ENCODE measurements at regions not wholly inside any gene's neighbourhood (a gene's known extent, or its start where the extent isn't known, plus 50 kb on each side); places are given as distances from the start of the nearest gene placed in this dataset.

DNA sequence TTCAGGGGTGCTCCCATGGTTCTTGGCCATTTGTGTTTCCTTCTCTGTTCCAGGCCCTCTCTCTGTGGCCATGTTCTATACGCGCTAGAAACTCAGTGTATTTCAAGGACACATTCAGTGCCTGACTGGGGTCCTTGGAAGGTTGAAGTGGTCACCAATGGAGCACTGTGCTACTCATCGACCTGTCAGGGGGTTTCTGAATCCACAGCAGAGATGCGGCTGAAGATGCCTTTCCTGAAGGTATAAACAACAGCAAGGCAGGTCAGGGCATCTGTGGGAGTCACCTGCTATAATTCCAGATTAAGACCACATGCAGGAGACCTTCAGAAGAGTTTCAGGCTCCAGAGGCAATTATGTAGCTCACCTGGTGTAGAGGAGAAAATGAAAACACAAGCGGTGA lies 86.8 kb upstream of the MGMT start:
- DNase-seq (ENCODE audit: low read depth in 4 of 4, low spot score in 2 of 4) = no peak

- DNase-seq (ENCODE audit: low read depth in 4 of 4, low spot score in 2 of 4) = no peak
These were observed 85.3 kb upstream of the MGMT start for GRCh38 chr10:129381741-129382140.

- DNase-seq (ENCODE audit: low read depth in 4 of 4, low spot score in 2 of 4) = no peak
These were observed 84.6 kb upstream of the MGMT start for GRCh38 chr10:129382401-129382800.

DNA sequence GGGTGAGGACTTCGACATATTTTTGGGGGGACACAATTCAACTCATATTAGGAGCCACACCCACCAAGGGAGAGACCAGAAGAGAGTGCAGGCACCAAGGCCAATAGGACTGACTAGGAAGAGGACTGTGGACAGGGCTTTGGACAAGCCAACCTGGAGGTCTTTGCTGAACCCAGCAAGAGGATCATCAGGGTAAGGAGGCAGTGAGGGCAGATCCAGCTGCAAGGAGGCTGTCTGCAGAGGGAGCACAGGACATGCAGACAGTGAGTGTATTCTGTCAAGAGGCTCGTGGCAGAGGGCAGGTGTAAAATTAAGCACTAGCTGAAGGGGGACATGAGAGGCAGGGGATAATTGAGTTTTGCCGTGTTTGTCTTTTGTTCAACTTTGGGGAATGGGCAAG lies 83.4 kb upstream of the MGMT start:
- DNase-seq (ENCODE audit: low read depth in 4 of 4, low spot score in 2 of 4) = no peak

GRCh38 chr10:129385600-129385999 lies 81.4 kb upstream of the MGMT start:
- DNase-seq (ENCODE audit: low read depth in 4 of 4, low spot score in 2 of 4) = no peak

DNA sequence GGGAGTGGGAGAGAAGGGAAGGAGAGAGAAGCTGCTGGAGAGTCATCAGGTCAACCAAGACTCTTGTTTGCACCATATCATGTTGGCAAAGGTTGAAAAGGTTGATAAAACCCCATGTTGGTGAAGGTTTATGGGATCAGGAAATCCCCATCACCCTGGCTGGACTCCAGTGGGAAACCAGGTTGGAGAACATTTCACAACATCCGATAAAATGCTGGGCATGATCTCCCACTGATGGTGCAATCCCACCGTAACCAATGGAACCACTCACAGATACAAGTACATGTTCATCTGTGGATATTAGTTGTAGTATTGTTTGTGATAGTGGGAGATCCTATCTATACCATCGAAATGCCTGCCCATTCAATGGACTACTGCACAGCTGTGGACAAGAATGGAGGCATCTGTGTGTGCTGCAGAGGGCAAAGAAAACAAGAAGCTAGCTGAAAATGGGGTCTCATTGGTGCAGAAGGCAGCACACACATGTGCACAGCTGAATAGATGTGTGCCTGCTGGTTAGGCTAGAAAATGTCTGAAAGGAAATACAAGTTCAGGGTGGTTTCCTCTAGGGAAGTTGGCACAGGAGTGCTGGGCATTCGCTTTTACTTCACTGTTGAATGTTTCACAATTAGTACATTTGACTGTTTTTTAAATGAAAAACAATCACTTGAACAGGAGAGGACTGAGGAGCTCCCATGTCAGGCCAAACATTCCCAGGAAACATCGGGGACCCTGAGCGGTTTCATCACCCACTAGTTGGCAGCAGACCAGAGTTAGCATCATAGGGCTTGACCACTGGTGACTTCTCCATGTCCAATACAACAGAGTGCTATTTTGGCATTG lies 80.4 kb upstream of the MGMT start:
- DNase-seq (ENCODE audit: low read depth in 4 of 4, low spot score in 2 of 4) = no peak

DNA sequence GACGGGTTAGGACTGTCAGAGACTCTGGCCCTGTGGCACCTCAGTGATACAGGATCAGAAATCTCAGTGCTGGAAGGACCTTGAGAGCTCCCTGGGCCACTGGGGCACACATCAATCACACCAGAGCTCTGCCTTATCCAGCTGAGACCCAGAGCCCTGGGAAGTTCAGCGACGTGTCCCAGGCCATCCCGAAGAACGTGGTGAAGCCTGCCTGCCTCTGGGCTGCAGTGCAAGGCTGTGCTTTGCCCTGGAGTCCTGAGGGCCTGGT lies 79.8 kb upstream of the MGMT start:
- no peak for DNase-seq (ENCODE audit: low read depth in 4 of 4, low spot score in 2 of 4)

GRCh38 chr10:129388435-129388834 lies 78.6 kb upstream of the MGMT start:
- no peak for DNase-seq (ENCODE audit: low read depth in 4 of 4, low spot score in 2 of 4)

DNA sequence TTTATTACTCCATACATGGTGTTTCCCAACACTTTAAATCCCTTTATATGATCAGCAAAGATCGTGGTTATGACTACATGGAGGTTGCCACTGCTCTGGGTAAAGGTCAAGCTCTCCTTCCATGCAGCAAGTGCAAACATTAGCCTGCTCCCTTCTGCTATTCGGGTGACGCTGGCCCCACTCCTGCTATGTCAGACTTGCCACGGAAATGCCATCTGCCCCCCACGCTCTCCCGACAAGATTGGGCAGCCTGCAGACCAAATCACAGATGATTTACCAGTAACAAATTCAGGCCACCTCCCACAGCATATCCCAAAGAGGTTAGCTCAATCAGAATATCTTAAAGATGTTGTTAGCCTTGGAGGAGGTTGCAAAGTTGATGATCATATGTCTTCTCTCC lies 77.8 kb upstream of the MGMT start:
- DNase-seq (ENCODE audit: low read depth in 4 of 4, low spot score in 2 of 4) = no peak

GRCh38 chr10:129390147-129390546 lies 76.9 kb upstream of the MGMT start:
- no peak for DNase-seq (ENCODE audit: low read depth in 4 of 4, low spot score in 2 of 4)

GRCh38 chr10:129390726-129391125 lies 76.3 kb upstream of the MGMT start:
- DNase-seq (ENCODE audit: low read depth in 4 of 4, low spot score in 2 of 4) = no peak

- no peak for DNase-seq (ENCODE audit: low read depth in 4 of 4, low spot score in 2 of 4)
These were observed 75.6 kb upstream of the MGMT start for GRCh38 chr10:129391464-129391863.

GRCh38 chr10:129392855-129393254 lies 74.2 kb upstream of the MGMT start:
- no peak for DNase-seq (ENCODE audit: low read depth in 4 of 4, low spot score in 2 of 4)

DNA sequence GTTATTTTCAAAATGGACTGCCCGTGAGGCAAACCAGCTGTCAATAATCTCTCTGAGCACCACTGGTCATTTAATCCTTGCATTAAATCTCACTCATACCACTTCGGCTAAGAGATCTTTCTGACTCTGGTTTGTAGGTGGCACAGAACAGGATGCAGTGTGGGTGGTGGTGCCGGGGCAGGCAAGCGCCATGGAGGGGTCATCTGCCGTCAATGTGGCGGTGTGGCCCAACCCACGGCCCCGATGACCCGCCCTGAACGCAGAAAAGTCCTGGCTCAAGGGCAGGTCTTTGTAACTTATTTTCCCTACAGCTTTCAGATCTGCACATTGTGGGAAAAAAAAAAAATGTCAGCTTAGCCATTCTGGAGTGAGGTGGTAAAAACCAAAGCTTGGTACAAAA lies 73.2 kb upstream of the MGMT start:
- no peak for DNase-seq (ENCODE audit: low read depth in 4 of 4, low spot score in 2 of 4)

DNA sequence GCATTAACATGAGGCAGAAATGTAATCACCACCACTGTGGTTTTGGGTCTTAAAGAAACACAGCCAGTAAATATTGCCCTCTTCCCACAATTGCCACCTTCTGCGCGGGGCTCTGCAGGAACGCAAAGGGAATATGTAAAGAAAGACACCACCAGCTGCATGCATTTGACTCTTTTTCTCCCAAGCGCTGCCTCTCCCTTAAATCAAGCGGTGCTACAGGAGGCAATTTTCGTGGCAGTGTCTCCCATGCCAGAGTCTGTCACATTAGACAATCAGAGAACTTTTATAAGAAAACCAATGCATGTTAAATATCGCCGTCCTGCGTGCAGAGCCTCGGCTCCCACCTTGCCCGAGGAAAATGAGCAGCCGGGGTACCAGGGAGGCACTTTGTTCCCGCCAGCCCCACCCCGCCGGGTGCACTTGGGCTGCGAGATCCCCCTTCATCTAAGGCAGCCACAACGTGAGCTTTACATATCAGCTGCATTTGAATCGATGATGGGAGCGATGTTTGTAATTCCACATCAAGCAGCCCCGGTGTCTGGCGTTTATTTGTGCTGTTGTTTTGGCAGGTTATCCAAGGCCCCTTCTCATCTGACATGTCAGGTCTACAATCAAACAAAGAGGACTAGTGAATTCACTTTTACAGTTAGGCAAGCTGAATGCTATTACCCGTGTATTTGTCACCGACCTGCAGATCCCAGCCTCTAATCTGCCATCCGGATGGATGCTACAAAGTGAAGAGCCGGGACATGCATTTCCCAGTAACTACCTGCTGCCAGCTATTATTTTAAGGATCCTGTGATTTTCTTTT lies 72.3 kb upstream of the MGMT start:
- no peak for DNase-seq (ENCODE audit: low read depth in 4 of 4, low spot score in 2 of 4)

DNA sequence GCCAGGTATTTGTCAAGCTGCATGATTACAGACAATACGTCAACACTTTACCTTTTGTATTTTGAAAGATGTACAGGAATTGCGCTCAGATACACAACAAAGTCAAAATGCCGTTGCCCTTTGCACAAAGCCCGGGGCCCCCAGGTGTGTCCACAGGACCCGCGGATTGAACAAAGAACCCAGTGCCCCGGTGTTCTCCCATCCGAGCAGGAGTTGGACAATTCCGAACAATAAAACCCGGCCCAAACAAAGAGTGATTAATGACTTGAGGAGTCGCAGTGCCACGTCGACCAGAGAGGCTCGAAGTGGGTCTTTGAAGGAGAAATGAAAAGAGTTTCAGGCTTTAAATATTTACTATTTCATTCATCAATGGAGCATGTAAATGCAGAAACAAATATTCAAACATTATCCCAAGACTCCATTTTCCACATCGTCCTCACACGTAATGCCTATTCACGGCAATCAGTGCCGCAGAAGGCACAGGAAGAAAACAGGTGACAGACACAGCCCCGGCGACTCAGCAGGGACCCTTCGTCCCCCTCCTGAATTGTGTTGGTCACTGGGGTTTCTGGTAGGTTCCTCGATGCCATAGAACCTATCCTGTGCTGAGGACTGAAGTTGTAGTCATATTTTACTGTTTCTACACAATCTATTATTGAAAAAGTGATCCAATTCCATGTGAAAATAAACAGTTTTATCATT lies 70.9 kb upstream of the MGMT start:
- DNase-seq (ENCODE audit: low read depth in 4 of 4, low spot score in 2 of 4) = no peak

DNA sequence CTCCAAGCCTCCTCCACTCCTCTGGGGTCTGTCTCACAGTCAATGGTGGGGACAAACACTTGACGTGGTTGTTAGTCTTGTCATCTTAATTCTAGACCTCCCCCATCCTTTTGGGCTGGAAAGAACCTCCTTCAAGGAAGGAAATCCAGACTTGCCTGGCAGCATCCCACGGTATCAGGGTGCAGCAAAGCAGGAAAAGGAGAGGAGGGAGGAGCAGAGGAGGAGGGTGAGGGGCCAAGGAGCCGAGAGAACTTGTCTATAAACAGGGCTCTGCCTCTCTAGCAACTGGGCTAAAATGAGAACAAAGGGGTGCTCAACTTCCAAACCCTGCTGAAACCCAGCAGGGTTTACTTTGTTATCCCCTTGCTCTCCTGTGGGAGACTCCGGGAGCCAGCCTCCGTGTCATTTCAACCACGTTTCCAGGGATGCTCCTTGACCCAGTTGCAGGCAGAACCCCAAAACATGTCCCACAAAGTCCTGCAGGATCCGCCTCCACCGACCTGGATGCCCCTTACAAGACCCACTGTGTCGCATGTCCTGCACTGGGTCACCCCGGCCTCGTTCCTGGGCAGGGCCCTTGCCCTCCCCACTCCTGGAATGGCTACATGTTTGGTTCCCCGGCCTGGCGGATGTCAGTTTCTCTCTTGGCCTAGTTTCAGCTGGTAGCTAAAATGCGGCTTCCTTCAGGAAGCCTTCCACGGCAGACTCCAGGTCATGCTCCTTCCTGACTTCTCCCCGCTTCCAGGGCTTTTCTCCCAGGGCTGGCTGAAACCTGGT lies 69.7 kb upstream of the MGMT start:
- DNase-seq (ENCODE audit: low read depth in 4 of 4, low spot score in 2 of 4) = no peak

- DNase-seq (ENCODE audit: low read depth in 4 of 4, low spot score in 2 of 4) = no peak
These were observed 68.3 kb upstream of the MGMT start for GRCh38 chr10:129398711-129399141.

DNA sequence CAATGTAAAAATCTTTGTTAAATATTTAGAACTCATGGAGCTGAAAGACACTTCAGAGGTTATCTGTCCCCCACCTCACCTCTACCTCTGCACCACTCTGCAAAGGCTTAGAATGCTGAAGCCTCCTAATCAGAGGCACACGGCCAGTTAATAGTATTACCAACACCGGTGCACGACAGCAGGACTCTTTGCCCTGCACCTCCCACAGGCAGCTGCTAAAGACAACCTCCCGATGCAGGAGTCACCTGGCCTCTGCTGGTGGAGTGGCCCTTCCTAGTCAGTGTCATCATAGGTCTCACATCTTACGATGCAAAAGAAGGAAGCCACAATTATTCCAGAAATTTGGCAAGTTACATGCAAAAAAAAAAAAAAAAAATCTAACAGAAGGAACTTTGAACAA lies 66.6 kb upstream of the MGMT start:
- DNase-seq (ENCODE audit: low read depth in 4 of 4, low spot score in 2 of 4) = no peak

DNA sequence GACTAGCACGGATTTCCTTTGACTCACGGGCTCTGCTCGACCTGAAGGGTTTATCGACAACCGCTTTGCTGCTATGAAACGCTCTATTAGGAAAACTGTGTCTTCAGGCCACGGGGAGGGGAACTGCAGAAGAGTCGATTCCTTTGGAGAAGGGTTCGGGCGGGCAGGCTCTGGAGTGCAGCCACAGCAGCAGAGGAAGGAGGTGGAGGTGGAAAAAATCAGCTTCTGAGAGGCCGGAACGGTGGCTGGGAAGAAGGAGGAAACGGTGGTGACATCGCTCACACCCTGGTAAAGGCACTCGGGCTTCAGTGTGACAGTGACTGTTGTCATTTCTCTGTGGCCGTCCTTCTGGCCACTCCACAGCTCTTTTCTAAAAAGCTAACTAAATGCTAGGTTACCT lies 64.6 kb upstream of the MGMT start:
- no peak for DNase-seq (ENCODE audit: low read depth in 4 of 4, low spot score in 2 of 4)

GRCh38 chr10:129404091-129404490 lies 63.0 kb upstream of the MGMT start:
- DNase-seq (ENCODE audit: low read depth in 4 of 4, low spot score in 2 of 4) = no peak
